ENCODE measurements at regions not wholly inside any gene's neighbourhood (a gene's known extent, or its start where the extent isn't known, plus 50 kb on each side); places are given as distances from the start of the nearest gene placed in this dataset.

GRCh38 chr14:89495718-89496117 lies 78.7 kb upstream of the FOXN3 start:
- intact Hi-C loops (cut with micrococcal nuclease): no loop called here
- Histone ChIP-seq H3K27ac (ENCODE audit: extremely low read depth, low read depth, low read length) (no peak overlapping the region), H3K9me1 (ENCODE audit: control insufficient read depth, insufficient read depth, low read length) (no peaks in the 10 kb centered on the region), H3K4me2 (ENCODE audit: insufficient read depth, low read length) (no peak overlapping the region), H3K27me3 (ENCODE audit: control insufficient read depth in 2 of 2, insufficient read depth in 2 of 2, low read length in 2 of 2) (peaks cover 0 to 18% of the 10 kb centered on the region in 2 experiments; a peak in 2 of 5 replicates), H3K9me3 (replicated peaks; ENCODE audit: control insufficient read depth, insufficient read depth, low read depth, low read length) (no peaks in the 10 kb centered on the region), H3K4me1 (replicated peaks in 1 of 2; ENCODE audit: control insufficient read depth in 2 of 2, insufficient read depth in 2 of 2, low read length in 2 of 2) (no peaks in the 10 kb centered on the region), H4K20me1 (replicated peaks; ENCODE audit: control insufficient read depth, insufficient read depth, low read length) (no peaks in the 10 kb centered on the region), H3K36me3 (ENCODE audit: control insufficient read depth, insufficient read depth, low read length) (no peaks in the 10 kb centered on the region), H2AFZ (ENCODE audit: low read depth, low read length) (no peak overlapping the region), H3K9ac (ENCODE audit: insufficient read depth in 1 of 2, low read depth in 2 of 2, low read length in 2 of 2) (no peak overlapping the region), H3K4me3 (no peak overlapping the region), H3K79me2 (ENCODE audit: control insufficient read depth, insufficient read depth, low read length) (no peaks in the 10 kb centered on the region)
- WGBS (ENCODE audit: insufficient coverage, low coverage, missing lambda C conversion rate): 1% methylated on average over 8 of the region's 8 CpGs
- in situ Hi-C loops (cut with MboI): no loop called here
- DNase-seq (ENCODE audit: extremely low read depth in 1 of 4, low spot score in 3 of 4): no peak
- BruUV-seq (replicated peaks): no TSS peak
- FAIRE-seq: no peak
- no peak for ATAC-seq
- ChIA-PET CTCF (ENCODE audit: low intra/inter-chr PET ratio) (no interaction called here), POLR2A (interaction anchor here (0.6 kb wide), 1 partner anchor 504 kb away, joined by 3 read pairs; no protein-coding TSS in a partner anchor)
- no peak for TF ChIP-seq TEAD2 (tag; IDR thresholded peaks at IDR 0.05)
- no peak for TF ChIP-seq SREBF1 (IDR thresholded peaks at IDR 0.05; ENCODE audit: borderline replicate concordance, low read depth, low read length)
- no peak for TF ChIP-seq CSDE1 (IDR thresholded peaks at IDR 0.05)
- no peak for TF ChIP-seq RUNX1 (IDR thresholded peaks at IDR 0.05; ENCODE audit: low read depth)
- TF ChIP-seq FOXJ2 (tag; IDR thresholded peaks at IDR 0.05): no peak
- TF ChIP-seq HDAC3 (IDR thresholded peaks at IDR 0.05; ENCODE audit: borderline replicate concordance, partially characterized antibody): no peak
- TF ChIP-seq GABPB2 (CRISPR knock-in tag; conservative IDR thresholded peaks at IDR 0.05): no peak
- no peak for TF ChIP-seq CUX1 (CRISPR knock-in tag; IDR thresholded peaks at IDR 0.05)
- no peak for TF ChIP-seq FOXM1 (IDR thresholded peaks at IDR 0.05; ENCODE audit: low read depth)
- TF ChIP-seq FOXM1 (CRISPR knock-in tag; IDR thresholded peaks at IDR 0.05; ENCODE audit: low read depth): no peak
- no peak for TF ChIP-seq KLF16 (IDR thresholded peaks at IDR 0.05)
